Mucosa of descending colon (tissue), 3 donors: ENCODE measurements at regions not wholly inside any gene's neighbourhood (a gene's known extent, or its start where the extent isn't known, plus 50 kb on each side); places are given as distances from the start of the nearest gene placed in this dataset.

Experiments
- ATAC-seq: fragments of 200-7000 bp; cut with Tn5 transposase; one replicate; pipeline ENCODE4 v1.9.1; 2020; ENCODE audit warnings: mild to moderate bottlenecking, moderate library complexity
- DNase-seq, 3 donors: peaks; one replicate each; pipeline ENCODE4 v3.0.0-alpha.2; 2020
- H3K36me3 ChIP-seq: fragments of 200-600 bp; one replicate; pipeline ENCODE4 v1.8.0; 2021; ENCODE audit warnings: low read depth, mild to moderate bottlenecking
- H3K4me1 ChIP-seq: fragments of 200-600 bp; one replicate; pipeline ENCODE4 v1.8.0; 2021; ENCODE audit warnings: low read depth, mild to moderate bottlenecking
- H3K4me3 ChIP-seq: fragments of 200-600 bp; one replicate; pipeline ENCODE4 v1.8.0; 2021; ENCODE audit warnings: mild to moderate bottlenecking
- H3K9me3 ChIP-seq: fragments of 200-600 bp; one replicate; pipeline ENCODE4 v1.8.0; 2021; ENCODE audit warnings: mild to moderate bottlenecking
- intact Hi-C, 2 donors: fragments of 100-400 bp; cut with DNase I in 1 of 2; cut with micrococcal nuclease in 1 of 2; formaldehyde crosslinking; loops; one replicate each; pipeline versions ENCODE4 v1.11.0 to v1.11.1; 2022; cut with DNase I, micrococcal nuclease
- TF ChIP-seq, protein P1 (sequence below): fragments of 200-600 bp; IDR thresholded peaks from one replicate; pipeline ENCODE4 v1.8.0; 2022; ENCODE audit warnings: antibody characterized with exemption, mild to moderate bottlenecking
- donor health status: DM: no; HTN: no; CAD: no; lungs with moderate emphysema.
- donor health status: DM: no; HTN: no; CAD: no.
- donor health status: DM: no; HTN: yes; CAD: no.

GRCh38 chr5:105794578-105794977 lies 1876.2 kb downstream of the EFNA5 start:
- no peak for ATAC-seq
- intact Hi-C loops = no loop called here
- Histone ChIP-seq H3K4me3 (no peak overlapping the region), H3K4me1 (no peaks in the 10 kb centered on the region), H3K36me3 (no peaks in the 10 kb centered on the region), H3K9me3 (no peaks in the 10 kb centered on the region)
- DNase-seq = no peak
- TF ChIP-seq, protein P1, sequence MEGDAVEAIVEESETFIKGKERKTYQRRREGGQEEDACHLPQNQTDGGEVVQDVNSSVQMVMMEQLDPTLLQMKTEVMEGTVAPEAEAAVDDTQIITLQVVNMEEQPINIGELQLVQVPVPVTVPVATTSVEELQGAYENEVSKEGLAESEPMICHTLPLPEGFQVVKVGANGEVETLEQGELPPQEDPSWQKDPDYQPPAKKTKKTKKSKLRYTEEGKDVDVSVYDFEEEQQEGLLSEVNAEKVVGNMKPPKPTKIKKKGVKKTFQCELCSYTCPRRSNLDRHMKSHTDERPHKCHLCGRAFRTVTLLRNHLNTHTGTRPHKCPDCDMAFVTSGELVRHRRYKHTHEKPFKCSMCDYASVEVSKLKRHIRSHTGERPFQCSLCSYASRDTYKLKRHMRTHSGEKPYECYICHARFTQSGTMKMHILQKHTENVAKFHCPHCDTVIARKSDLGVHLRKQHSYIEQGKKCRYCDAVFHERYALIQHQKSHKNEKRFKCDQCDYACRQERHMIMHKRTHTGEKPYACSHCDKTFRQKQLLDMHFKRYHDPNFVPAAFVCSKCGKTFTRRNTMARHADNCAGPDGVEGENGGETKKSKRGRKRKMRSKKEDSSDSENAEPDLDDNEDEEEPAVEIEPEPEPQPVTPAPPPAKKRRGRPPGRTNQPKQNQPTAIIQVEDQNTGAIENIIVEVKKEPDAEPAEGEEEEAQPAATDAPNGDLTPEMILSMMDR = no peak

DNA sequence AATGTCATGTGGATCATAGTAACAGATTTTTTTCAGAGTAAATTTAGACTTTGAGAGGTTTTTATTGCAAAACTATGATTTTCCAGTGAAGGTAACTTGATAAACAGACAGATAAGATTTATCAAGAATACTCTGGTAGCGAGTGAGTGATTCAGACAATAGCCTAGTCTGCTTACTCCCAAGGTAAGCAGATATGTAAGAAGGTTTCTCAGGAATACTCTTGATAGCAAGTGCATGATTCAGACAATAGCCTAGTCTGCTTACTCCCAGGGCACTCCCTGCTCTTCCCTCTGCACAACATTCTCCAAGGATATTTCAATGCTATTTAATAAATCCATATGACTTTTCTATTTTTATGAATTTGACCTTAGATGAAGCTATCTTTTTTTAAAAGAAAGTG lies 1881.5 kb downstream of the EFNA5 start:
- Histone ChIP-seq H3K9me3 (no peaks in the 10 kb centered on the region), H3K4me1 (no peaks in the 10 kb centered on the region), H3K4me3 (no peak overlapping the region), H3K36me3 (no peaks in the 10 kb centered on the region)
- TF ChIP-seq, protein P1 = no peak
- no peak for ATAC-seq
- intact Hi-C loops = no loop called here
- DNase-seq = no peak

- Histone ChIP-seq H3K4me1 (no peaks in the 10 kb centered on the region), H3K4me3 (no peak overlapping the region), H3K36me3 (no peaks in the 10 kb centered on the region), H3K9me3 (no peaks in the 10 kb centered on the region)
- ATAC-seq (no peak), DNase-seq (no peak)
- TF ChIP-seq, protein P1 = no peak
- intact Hi-C loops = no loop called here
Observed at GRCh38 chr5:105783811-105784210, 1886.9 kb downstream of the EFNA5 start.

- no peaks in the 10 kb centered on the region for H3K4me1 ChIP-seq
- TF ChIP-seq, protein P1 = no peak
- no peaks in the 10 kb centered on the region for H3K36me3 ChIP-seq
- no peak for ATAC-seq
- intact Hi-C loops = no loop called here
- no peak for DNase-seq
- H3K4me3 ChIP-seq = no peak overlapping the region
- no peaks in the 10 kb centered on the region for H3K9me3 ChIP-seq
Observed at GRCh38 chr5:105782501-105782900, 1888.2 kb downstream of the EFNA5 start.

- Histone ChIP-seq H3K36me3 (no peaks in the 10 kb centered on the region), H3K9me3 (no peaks in the 10 kb centered on the region), H3K4me1 (no peaks in the 10 kb centered on the region), H3K4me3 (no peak overlapping the region)
- DNase-seq (no peak), ATAC-seq (no peak)
- intact Hi-C loops = no loop called here
- TF ChIP-seq, protein P1 = no peak
Observed at GRCh38 chr5:105773241-105773640, 1897.5 kb downstream of the EFNA5 start.

GRCh38 chr5:105767267-105767666 lies 1903.5 kb downstream of the EFNA5 start:
- H3K4me1 ChIP-seq = no peaks in the 10 kb centered on the region
- ATAC-seq (no peak), DNase-seq (no peak)
- intact Hi-C loops = no loop called here
- H3K4me3 ChIP-seq = no peak overlapping the region
- H3K9me3 ChIP-seq = peaks cover 13% of the 10 kb centered on the region
- TF ChIP-seq, protein P1 = no peak
- no peaks in the 10 kb centered on the region for H3K36me3 ChIP-seq
